Fibroblast of lung (primary cell): ENCODE measurements at regions not wholly inside any gene's neighbourhood (a gene's known extent, or its start where the extent isn't known, plus 50 kb on each side); places are given as distances from the start of the nearest gene placed in this dataset.

Experiments
- CTCF ChIP-seq, 2 donors: IDR thresholded peaks in 1 of 2; conservative IDR thresholded peaks in 1 of 2; 1 replicate in 1 of 2; 2 replicates in 1 of 2; pipeline ENCODE4 v1.5.1; 2011 to 2012; ENCODE audit warnings: low read length in 2 of 2, control low read depth in 1 of 2, inconsistent platforms in 1 of 2, low read depth in 1 of 2, mild to moderate bottlenecking in 1 of 2
- EZH2 ChIP-seq: IDR thresholded peaks from 2 replicates; pipeline ENCODE4 v1.5.1; 2012; ENCODE audit warnings: low read length, control low read depth, mild to moderate bottlenecking; ENCODE audit errors: missing control alignments

- TF ChIP-seq CTCF (conservative IDR thresholded peaks at IDR 0.05 in 1 of 2, IDR thresholded peaks at IDR 0.05 in 1 of 2; ENCODE audit: low read depth in 1 of 2, low read length in 2 of 2) (no peak), EZH2 (no peak)
Measured at GRCh38 chr3:165519687-165520086, 317.5 kb downstream of the BCHE start.
